ENCODE measurements at regions not wholly inside any gene's neighbourhood (a gene's known extent, or its start where the extent isn't known, plus 50 kb on each side); places are given as distances from the start of the nearest gene placed in this dataset.

DNA sequence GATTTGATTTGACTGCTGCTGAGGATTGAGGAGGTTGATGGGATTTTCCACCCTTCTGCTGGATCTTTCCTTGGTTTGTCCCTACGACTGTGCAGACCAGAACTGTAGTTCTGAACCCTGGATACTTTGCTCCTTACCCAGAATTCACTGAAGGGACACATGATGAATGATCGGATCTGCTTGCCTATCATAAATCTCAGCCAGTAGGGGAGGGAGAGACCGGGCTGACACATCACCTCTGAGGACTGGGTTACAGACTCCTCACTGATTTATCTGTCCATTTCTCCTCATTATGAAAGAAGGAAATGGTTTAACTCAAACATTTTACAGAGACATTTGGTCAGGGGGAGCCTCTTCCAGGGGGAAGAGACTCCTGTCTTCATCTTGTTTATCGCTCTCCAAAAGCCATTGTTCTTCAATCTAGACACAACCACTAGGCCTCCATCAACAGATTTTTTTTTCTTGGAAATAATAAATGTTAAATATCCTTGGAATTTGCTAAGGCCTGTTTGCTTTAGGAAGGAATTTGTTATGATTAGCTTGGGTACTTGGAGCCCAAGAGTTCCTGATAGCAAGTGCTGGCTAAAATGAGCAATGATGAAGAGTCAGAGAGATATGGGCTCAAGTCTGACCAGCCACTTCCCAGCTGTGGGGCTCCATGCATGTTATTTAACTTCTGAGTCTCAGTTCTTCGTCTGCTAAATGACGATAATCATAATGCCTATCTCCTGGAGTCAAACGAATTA is 925.5 kb downstream of the SLC4A3 start:
- TF ChIP-seq, protein P1, sequence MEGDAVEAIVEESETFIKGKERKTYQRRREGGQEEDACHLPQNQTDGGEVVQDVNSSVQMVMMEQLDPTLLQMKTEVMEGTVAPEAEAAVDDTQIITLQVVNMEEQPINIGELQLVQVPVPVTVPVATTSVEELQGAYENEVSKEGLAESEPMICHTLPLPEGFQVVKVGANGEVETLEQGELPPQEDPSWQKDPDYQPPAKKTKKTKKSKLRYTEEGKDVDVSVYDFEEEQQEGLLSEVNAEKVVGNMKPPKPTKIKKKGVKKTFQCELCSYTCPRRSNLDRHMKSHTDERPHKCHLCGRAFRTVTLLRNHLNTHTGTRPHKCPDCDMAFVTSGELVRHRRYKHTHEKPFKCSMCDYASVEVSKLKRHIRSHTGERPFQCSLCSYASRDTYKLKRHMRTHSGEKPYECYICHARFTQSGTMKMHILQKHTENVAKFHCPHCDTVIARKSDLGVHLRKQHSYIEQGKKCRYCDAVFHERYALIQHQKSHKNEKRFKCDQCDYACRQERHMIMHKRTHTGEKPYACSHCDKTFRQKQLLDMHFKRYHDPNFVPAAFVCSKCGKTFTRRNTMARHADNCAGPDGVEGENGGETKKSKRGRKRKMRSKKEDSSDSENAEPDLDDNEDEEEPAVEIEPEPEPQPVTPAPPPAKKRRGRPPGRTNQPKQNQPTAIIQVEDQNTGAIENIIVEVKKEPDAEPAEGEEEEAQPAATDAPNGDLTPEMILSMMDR (IDR thresholded peaks at IDR 0.05), result no peak
- no peak for TF ChIP-seq POLR2A (IDR thresholded peaks at IDR 0.05)
